GM19099 (cell line): ENCODE measurements at regions not wholly inside any gene's neighbourhood (a gene's known extent, or its start where the extent isn't known, plus 50 kb on each side); places are given as distances from the start of the nearest gene placed in this dataset.

Experiments
- POLR2A ChIP-seq: IDR thresholded peaks from 3 replicates; pipeline ENCODE4 v1.6.1; 2011; ENCODE audit warnings: low read depth; ENCODE audit not compliant: insufficient read length; ENCODE audit errors: extremely low read depth

DNA sequence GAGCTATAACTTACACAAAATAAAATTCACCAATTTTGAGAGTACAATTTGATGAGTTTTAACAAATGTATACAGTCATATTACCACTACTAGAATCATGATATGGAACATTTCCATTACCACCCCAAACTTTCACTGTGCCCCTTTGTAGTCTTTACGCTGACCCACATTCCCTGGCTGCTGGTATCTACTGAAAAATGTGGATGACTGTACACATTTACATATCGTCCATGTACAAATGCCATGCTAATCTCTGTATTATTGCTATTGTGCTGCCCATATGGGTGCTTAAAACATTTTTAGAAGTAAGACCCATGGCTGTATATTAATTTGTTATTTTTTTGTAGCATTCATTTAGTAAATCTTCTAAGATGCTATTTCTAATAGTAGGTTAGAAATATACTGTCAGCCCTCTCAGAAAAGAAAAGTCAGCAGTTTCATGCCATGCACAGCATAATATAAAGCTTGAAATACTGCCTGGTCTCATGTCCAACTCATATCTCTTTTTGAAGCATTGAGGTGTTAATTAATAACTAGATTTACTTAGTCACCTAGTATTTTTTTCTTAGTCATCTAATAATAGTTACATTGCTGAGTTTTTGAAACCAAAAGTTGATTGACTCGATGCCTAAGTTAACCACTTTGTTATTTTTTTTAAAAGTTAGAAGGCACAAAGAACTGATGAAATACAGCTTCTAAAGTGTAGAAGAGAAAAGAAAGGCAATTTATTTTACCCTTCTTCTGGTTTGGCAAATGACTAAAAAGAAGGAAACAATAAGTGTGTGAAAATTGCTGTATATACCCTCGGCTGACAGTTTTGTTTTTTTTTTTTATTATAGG lies 188.3 kb upstream of the MEF2C start:
- no peak for TF ChIP-seq POLR2A

DNA sequence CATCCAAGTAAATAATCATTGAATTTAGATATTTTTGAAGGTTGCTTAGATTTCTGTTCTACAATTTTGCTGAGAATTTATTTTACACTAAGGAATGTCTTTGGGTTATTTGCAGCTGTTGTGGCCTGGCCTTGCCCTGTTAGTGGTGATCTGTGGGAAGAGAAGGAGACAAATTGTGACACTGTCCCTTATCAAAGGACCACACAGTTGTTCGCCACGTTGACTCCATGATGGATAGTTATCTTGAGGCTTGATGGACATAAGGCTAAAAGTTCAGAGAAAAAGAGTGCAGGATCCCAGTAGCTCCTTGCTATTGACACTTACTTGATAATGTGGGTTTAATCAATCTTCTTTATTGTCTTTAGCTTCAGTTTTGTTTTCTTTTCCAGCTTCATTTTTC lies 186.6 kb upstream of the MEF2C start:
- no peak for TF ChIP-seq POLR2A

DNA sequence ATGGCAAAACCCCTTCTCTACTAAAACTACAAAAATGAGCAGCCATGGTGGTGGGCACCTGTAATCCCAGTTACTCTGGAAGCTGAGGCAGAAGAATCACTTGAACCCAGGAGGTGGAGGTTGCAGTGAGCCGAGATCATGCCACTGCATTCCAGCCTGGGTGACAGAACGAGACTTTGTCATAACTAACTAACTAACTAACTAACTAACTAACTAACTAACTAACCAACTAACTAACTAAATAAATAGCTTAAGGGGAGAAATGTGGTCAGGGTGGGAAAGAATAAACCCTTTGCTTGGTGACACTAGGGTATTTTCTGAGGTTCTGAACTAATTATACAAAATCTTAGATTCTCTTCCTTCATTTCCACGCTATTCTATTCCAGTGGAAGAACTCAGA lies 184.4 kb upstream of the MEF2C start:
- no peak for TF ChIP-seq POLR2A

DNA sequence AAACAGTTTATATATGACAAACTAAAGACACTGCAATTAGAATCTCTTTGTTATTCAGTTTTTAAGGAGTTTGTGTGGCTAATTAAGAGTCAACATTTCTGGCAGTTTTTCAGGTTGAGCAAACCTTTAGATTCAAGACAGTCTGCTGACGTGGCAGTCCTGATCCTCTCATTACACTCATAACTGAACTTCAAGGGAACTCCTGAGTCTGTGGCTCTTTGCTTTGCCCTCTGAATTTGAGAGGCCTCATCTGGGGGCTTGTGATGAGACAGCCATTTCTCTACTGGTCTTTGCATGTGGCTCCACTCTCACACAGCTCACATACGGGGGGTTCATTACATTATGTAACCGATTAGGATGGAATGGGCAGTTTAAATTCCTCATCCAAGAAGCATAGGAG lies 182.9 kb upstream of the MEF2C start:
- TF ChIP-seq POLR2A: no peak

DNA sequence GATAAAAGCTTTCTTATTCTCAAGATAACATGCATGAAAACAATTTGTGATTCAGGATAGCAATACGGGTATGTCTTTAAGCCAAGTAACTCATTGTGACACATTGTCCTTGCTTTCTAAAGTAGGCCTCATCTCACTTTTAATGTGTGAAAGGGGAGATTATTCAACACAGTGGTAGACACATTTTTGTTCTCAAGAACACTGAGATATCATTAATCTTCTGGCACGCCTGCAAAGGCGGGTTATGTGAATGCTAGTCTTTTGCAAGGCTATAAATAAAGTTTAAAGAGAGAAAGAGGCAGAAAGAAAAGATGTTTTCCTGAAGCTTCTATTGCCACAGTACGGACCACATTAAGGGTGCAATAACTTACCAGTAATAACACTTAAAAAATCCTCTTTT lies 181.8 kb upstream of the MEF2C start:
- TF ChIP-seq POLR2A: no peak

DNA sequence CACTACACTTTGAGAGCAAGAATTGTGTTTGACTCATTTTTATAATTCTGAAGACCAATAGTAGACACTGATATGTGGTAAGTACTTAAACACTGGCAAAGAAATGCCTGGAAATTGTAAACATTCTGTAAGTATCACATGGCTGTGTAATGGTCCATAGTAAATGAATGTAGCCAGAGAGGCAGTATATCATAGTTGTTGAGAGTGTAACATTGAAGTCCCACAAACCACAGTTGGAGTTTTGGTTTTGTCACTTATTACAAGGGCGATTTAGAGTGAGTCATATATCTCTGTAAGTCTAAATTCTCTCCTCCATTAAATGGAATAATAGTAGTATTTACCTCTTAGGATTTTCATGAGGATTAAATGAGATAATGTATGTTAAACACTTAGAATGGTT lies 181.1 kb upstream of the MEF2C start:
- TF ChIP-seq POLR2A: no peak

DNA sequence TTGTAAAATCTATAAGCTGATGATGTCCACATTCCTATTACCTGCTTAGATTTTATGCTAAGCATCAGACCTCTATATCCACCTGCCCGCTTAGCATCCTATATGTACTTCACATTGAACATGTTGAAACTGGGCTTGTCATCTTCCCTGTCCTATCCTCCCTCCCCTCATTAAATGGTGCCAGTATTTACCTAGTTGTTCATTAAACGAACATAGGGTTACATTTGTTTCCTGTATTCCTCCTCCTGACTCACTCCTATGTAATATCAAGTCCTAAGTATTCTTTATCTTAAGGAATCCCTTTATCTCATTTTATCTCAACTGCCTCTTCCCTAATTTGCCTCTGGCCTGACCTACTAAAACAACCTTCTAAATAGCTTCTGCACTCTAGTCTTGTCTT lies 177.8 kb upstream of the MEF2C start:
- TF ChIP-seq POLR2A: no peak

DNA sequence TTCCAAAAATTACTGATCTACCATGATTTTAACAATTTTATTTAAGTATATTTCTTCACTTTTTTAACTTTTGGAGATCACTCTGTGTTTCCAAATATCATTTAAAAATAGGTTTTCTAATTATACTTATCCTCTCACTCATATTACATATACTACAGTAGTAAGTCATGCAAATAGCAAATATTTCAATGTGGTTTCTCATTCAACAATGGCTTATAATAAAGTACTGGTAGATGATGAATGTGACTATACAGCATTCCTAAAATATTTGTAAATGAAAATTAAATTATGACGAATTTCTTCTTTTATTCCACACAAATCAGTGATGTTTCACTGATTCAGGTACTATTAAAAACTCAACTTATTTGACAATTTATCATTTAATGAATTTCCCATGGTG lies 176.3 kb upstream of the MEF2C start:
- no peak for TF ChIP-seq POLR2A

DNA sequence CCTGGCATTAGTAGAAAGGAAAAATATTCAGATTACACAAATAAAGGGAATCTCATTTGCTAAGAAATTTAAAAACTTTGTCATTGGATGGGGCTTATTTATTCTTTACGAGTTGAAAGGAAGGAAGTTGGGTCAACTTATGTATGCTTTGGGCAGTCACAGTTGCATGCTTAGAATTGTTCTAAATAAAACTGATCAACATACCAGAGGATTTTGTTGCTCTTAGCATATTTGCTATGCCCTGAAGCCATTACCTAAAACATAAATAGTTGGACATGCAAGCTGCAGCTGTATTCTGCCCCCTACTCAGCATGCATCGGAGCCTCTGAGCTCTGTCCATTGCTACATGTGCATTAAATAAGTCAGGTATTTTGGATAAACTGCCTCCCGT lies 172.7 kb upstream of the MEF2C start:
- TF ChIP-seq POLR2A: no peak

DNA sequence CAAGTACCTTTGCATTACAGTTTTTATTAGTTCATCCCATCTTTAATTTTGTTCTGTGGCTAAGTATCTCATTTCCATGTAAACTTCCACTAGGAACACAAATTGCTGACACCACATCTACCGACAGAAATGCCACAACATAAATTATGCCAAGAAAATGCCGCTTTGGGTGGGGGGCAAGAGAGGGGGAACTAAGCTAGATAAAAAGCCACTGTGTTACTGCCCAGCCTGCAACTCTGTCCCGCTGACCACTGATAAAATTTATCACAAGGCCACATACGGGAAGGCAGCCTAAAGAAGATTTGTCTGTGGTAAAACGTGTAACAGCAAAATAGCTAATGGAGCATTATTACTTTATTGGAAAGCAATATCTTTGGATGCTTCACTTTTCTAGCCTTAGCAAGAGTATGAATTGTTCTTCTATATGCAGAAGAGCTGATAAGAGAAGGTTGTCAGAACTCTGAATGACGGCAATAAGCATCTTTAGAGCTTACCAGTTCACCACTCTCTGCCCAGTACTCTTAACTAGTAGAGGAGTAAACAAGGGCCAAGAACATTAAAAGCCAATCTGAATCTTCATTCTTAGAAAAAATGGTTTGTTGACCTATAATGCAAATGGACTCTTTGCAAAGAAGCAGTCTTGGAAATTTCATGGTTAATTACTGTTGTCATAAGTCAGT lies 172.2 kb upstream of the MEF2C start:
- no peak for TF ChIP-seq POLR2A

DNA sequence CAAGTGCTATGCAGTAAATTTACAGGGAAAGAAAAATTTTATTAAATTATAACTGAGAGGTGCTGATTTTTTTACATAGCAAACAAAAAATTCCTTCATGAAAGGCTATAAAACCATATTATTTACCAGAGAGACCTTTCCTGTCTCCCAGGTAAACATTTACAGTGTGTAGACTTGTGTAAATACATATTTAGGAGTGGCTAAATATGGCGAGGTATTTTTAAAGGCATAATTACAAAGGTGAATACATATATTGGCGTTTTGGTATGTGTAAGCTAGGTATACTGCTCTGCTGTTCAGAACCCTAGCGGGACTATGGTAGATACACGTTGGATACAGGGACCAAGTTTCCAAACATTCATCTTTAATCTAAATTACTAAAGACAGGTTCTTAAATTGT lies 170.6 kb upstream of the MEF2C start:
- no peak for TF ChIP-seq POLR2A

DNA sequence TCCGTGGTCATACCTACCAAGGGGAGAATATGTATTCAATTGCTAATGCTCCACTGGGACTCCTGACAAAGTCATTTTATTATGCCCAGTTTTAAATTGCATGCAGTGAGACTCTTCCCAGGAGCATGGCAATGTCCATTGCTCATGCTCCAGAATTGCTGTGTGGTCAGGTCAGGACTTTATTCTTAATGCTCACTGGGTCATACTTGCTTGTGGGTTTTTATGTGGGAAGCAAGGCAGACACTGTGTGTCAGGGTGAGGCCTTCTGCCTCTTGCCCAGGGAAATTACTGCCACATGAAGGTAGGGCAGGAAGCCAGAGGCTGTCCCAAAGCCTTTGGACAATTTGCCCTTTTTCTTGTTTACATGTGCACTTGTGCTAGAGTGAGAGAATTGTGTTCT lies 164.6 kb upstream of the MEF2C start:
- TF ChIP-seq POLR2A: no peak

DNA sequence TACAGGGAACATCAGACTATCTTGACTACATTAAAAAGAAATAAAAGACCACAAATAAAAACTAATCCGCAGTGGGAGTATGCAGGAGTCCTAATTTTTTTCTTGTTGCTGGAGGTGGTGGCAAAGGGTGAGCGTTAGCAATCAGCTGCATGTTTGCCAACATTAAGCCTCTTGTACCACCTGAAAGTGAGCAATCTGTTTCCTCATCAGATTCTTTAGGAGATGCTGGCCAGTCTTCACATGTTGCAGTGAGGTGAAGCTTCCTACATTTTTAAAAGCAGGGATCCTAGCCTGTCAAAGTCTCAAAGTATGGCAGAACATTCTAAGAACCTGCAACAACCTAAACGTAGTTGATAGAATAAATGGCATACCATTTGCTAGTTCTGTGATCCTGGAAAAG lies 162.2 kb upstream of the MEF2C start:
- no peak for TF ChIP-seq POLR2A

DNA sequence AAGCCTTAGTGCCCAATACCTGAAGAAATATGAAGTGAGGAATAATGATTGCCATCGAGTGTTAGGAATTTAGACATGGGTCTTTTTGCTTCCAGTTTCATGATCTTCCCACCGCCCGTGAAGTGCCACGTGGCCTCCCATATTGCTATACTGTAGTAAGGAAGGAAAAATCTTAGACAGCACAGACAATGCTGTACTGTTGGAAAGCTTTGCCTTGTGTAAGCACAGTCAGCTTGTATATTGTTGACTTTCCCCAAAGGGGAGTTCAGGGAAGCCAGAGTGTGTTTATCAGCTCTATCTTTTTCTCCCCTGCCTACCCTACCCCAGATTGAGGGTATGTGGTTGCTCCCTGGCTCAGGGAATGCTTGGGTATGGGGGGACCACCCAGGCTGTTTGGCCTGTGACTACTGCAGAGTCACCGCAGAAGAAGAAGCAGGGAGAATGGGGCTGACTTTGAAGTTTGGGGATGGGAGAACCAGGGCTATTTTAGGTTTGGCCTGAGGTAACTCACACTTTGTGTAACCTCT lies 161.8 kb upstream of the MEF2C start:
- TF ChIP-seq POLR2A: no peak

DNA sequence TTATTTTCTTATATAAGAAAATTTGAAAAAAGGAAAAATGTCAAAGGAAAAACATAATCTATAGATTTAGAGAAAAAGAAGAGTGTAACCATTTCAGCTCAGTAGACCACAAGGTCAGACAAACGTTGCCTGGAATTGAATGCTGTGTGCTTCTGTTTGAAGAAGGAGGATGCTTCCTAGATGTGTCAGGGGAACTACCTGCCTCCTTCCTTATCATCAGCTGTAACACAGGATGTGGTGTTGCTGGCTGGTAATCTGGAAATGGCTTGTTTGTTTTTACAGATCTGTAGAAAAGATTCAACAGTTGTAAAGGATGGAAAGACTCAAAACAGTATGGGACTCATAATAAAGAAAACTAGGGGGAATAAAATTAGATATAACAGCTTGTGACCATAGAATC lies 160.7 kb upstream of the MEF2C start:
- no peak for TF ChIP-seq POLR2A

DNA sequence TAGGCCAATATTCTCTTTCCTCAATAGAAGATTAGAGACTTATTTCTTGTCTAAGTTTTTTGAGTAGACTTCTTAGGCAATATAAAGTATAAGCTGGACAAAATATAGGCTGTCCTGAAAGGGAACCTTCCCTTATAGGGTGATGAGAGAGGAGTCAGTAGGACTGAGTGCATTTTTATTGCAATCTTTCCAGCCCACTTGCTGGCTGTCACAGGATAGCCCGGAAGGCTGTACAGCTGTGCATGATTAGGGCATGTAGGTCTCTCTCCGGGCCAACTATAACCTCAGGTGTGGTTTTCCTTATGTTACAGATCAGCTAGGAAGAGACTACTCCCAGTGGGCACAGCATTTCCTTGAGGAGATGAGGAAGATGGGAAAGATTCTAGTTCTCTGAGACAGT lies 159.8 kb upstream of the MEF2C start:
- TF ChIP-seq POLR2A: no peak
